ENCODE measurements at regions not wholly inside any gene's neighbourhood (a gene's known extent, or its start where the extent isn't known, plus 50 kb on each side); places are given as distances from the start of the nearest gene placed in this dataset.

GRCh38 chr5:143870362-143870761 lies 58.4 kb downstream of the HMHB1 start:
- DNase-seq, result no peak

- DNase-seq, result no peak
Observed at GRCh38 chr5:143870871-143871632, 59.1 kb downstream of the HMHB1 start.

- DNase-seq, result no peak
Observed at GRCh38 chr5:143871672-143872071, 59.7 kb downstream of the HMHB1 start.

- DNase-seq, result no peak
Observed at GRCh38 chr5:143874312-143874711, 62.4 kb downstream of the HMHB1 start.

DNA sequence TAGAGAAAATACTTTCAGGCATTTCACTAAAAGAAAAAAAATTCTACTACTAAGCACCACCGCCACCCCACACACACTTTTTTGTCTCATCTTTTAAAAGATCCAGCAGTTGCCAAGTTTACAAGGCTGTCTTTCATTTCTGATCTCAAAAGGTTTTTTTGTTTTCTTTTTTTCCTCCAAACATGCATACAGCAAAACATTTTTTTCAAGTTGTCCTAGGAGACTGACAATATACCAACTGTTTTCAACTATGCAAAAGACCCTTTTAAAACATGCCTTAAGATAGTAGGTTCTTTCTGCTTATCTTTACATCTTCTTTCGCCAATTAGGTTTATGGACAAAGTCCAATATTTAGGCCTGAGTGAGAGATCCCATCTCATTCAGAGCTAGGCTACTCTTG lies 65.2 kb downstream of the HMHB1 start:
- no peak for DNase-seq

DNA sequence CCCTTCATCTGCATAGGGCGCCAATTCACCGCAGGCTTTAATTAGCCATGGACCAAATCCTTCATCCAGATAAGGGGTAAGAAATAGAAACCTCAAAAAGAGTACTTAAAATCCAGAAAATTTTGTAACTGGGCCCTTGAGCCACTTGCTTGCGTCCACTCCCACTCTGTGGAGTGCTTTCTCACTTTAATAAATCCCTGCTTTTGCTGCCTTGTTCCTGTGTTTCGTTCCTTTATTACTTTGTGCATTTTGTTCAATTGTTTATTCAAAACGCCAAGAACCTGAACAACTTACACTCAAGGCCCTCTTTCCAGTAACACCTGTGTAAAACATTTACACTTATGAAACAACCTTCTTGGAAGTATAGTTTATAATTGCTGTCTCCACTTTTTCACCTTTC lies 66.5 kb downstream of the HMHB1 start:
- no peak for DNase-seq

- DNase-seq, result no peak
Observed at GRCh38 chr5:143879646-143880045, 67.7 kb downstream of the HMHB1 start.

- no peak for DNase-seq
Observed at GRCh38 chr5:143880178-143880577, 68.2 kb downstream of the HMHB1 start.

DNA sequence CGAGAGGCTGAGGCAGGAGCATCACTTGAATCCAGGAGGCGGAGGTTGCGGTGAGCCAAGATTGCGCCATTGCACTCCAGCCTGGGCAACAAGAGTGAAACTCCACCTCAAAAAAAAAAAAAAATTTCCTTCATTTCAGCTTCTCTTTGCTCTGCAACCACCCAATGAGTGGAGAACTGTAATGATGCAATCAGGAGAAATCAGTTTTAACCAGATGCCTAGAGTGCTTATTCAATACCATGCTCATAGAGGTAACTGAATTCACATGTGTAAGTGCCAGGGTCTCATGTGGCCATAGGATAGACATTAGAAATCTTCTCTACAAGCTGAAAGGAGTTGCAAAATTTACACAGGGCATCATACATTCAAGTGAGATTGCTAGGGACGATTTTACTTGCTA lies 70.6 kb downstream of the HMHB1 start:
- no peak for DNase-seq

DNA sequence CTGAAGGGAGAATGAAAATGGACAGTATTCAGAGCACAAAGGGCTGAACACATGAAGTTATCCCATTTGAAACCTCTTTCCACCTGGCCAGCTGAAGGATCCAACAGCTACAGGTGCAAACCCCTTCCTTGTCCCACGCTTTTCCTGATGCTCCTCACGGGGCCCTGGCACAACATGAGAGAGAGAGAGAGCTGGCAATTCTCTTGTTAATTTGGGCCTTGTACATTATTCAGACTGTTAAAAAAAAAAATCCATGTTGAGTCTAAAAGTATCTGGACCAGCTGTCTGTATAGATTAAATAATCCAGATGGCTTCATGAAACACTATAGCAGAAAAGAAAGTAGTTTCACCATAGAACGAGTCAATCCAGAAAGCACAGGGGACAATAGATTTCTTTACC lies 74.1 kb downstream of the HMHB1 start:
- no peak for DNase-seq

GRCh38 chr5:143886651-143887638 lies 75.0 kb downstream of the HMHB1 start:
- no peak for DNase-seq

DNA sequence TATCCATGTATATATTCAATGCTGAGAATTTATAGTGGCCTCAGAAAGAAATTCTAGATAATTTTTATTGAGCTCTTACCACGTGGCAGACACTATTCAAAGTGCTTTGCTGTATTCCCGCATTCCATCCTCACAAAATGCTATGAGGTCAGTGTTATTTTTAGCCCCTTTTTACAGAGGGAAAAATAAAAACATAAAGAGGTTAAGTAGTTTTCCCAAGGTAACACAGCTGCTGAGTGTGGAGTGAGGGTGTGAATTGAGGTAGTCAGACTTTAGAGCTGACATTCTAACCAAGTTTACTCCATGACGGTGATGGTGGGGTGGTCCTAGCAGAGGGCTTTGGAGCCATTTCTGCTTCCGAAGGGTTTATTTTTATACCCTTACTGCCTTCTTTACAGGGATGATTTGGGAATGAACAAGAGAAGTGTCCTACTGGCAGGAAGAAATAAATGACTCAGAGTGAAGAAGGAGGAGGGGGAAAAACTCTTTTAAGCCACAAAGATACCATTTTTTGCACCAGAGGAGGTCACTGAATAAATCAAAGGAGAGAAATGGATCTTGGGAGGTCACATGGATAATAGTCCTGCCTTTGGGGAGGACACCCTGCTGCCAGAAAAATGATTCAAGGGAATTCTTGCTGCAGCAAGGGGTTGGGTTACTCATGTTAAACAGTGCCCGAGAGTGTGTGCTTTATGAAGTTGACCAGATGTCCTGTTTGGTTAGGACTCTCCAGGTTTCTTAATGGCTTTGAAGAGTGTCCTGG lies 76.1 kb downstream of the HMHB1 start:
- DNase-seq, result no peak

- DNase-seq, result no peak
Observed at GRCh38 chr5:143888912-143889311, 77.0 kb downstream of the HMHB1 start.

GRCh38 chr5:143889986-143890385 lies 78.0 kb downstream of the HMHB1 start:
- no peak for DNase-seq

GRCh38 chr5:143890487-143890886 lies 78.5 kb downstream of the HMHB1 start:
- DNase-seq, result no peak

- no peak for DNase-seq
Observed at GRCh38 chr5:143892271-143892670, 80.3 kb downstream of the HMHB1 start.

- DNase-seq, result no peak
Observed at GRCh38 chr5:143892908-143893307, 80.9 kb downstream of the HMHB1 start.

DNA sequence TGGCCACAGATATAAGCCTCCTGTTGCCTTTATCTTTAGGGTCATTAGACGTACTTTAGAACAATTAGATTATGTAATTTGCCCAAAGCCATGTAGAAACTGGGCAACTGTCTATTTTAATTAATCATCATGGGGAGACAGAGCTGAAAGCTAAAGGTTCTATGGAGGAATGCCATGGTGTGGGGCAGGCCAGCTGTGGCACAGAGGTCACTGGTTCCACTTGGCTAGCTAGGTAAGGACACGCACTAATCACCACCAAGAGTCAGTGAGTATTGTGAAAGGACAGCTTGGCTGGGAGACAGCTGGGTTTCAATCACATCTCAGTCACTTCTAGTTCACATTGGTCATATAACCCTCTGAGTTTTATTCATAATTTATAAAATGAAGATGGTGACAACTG lies 81.7 kb downstream of the HMHB1 start:
- no peak for DNase-seq

DNA sequence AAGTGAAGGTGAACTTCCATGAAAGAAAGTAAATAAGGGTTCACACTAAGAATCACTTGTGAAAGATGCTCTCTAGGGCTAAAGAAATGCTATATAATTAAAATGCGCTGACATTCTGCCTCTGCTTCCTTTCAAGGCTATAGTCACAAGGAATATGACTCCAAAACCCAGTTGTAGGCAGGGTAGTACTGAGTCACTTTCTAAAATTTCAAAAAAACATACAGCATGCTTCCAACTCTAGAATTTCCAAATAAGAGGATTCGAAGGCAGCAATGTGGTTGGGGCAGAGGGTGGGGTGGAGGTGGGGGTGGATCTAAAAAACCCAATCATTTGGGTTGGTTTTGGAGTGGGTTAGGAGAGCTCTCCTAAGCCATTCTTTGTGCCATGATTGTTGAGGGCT lies 84.6 kb downstream of the HMHB1 start:
- DNase-seq, result peak in 1 of 2 donors; percentile 9

- peak in 1 of 2 donors; percentile 42 for DNase-seq
Observed at GRCh38 chr5:143896966-143897365, 85.0 kb downstream of the HMHB1 start.

- no peak for DNase-seq
Observed at GRCh38 chr5:143898381-143898780, 86.4 kb downstream of the HMHB1 start.

DNA sequence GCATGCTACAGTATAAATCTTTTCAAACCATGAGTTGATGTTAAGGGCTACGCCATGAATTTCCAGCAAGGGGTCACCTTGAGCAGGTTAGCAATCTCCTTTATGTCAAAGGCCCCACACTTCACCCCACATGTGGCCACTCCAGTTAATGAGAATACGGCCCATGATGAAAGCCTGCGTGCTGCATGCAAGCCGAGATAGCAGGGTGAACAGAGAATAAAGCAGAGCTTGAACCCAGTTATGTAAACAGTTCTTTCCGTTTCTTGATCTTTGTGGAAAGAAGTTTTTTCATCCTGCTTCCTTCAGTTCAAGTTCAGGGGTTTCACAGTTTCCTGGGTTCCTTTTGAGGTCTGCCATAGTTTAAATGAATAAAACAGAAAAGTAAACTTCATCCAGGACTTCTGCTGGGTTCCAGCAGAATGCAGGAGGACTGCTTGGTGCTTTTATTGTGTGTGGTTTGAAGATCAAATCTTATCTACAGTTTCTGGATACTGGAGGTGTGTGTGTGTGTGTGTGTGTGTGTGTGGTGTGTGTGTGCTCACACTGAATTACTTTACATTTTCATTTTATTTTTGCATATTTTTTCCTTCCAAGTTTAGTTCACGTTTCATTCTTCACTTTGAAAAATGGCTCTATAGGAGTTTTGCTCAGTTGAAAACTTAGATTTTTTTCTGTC lies 87.1 kb downstream of the HMHB1 start:
- DNase-seq, result no peak
